ENCODE measurements at regions not wholly inside any gene's neighbourhood (a gene's known extent, or its start where the extent isn't known, plus 50 kb on each side); places are given as distances from the start of the nearest gene placed in this dataset.
A peak's percentile ranks its signal among the peaks of the same experiment; 100 is the strongest.

- H3K4me1 ChIP-seq: no peaks in the 10 kb centered on the region
- no peaks in the 10 kb centered on the region for H3K36me3 ChIP-seq
- intact Hi-C loops (cut with DNase I; ENCODE audit: low total_unique reads): no loop called here
- no peak overlapping the region for H3K27ac ChIP-seq
- no peaks in the 10 kb centered on the region for H3K27me3 ChIP-seq (replicated peaks in 1 of 7)
- H3K4me3 ChIP-seq: no peak overlapping the region
- no peak for DNase-seq
- no peaks in the 10 kb centered on the region for H3K9me3 ChIP-seq
- 72 to 93% (median 84%) methylated on average over 2 of the region's 2 CpGs for WGBS, 5 donors
- TF ChIP-seq POLR2A (IDR thresholded peaks at IDR 0.05) (no peak), CTCF (IDR thresholded peaks at IDR 0.05 in 8 of 11, conservative IDR thresholded peaks at IDR 0.05 in 3 of 11) (no peak), POLR2AphosphoS5 (IDR thresholded peaks at IDR 0.05) (no peak)
Observed at GRCh38 chr4:128510850-128511249, 223.2 kb upstream of the PGRMC2 start.

GRCh38 chr4:128502818-128503527 lies 215.4 kb upstream of the PGRMC2 start:
- TF ChIP-seq CTCF (IDR thresholded peaks at IDR 0.05 in 8 of 11, conservative IDR thresholded peaks at IDR 0.05 in 3 of 11): no peak
- TF ChIP-seq POLR2A (IDR thresholded peaks at IDR 0.05): no peak
- TF ChIP-seq POLR2AphosphoS5 (IDR thresholded peaks at IDR 0.05): no peak
- Histone ChIP-seq H3K9me3 (peaks cover 0 to 38% (median 26%) of the 10 kb centered on the region in 8 donors), H3K4me3 (no peak overlapping the region), H3K36me3 (peaks cover 0 to 4% (median 0%) of the 10 kb centered on the region in 6 donors), H3K27ac (peak overlapping the region in 7 of 8 donors; percentile 18 to 65 (median 37)), H3K27me3 (replicated peaks in 1 of 7) (no peaks in the 10 kb centered on the region), H3K4me1 (no peaks in the 10 kb centered on the region)
- intact Hi-C loops (cut with DNase I; ENCODE audit: low total_unique reads): no loop called here
- DNase-seq: no peak
- 23 to 58% (median 38%) methylated on average over 1 of the region's 1 CpG for WGBS, 5 donors

GRCh38 chr4:128501239-128501638 lies 213.6 kb upstream of the PGRMC2 start:
- Histone ChIP-seq H3K27ac (no peak overlapping the region), H3K4me3 (no peak overlapping the region), H3K36me3 (peaks cover 0 to 4% (median 0%) of the 10 kb centered on the region in 6 donors), H3K4me1 (no peaks in the 10 kb centered on the region), H3K9me3 (peaks cover 0 to 47% (median 34%) of the 10 kb centered on the region in 8 donors), H3K27me3 (replicated peaks in 1 of 7) (no peaks in the 10 kb centered on the region)
- 89 to 95% (median 93%) methylated on average over 3 of the region's 3 CpGs for WGBS, 5 donors
- intact Hi-C loops (cut with DNase I; ENCODE audit: low total_unique reads): no loop called here
- TF ChIP-seq POLR2AphosphoS5 (IDR thresholded peaks at IDR 0.05) (no peak), POLR2A (IDR thresholded peaks at IDR 0.05) (no peak), CTCF (IDR thresholded peaks at IDR 0.05 in 8 of 11, conservative IDR thresholded peaks at IDR 0.05 in 3 of 11) (no peak)
- no peak for DNase-seq

GRCh38 chr4:128488055-128488705 lies 200.6 kb upstream of the PGRMC2 start:
- Histone ChIP-seq H3K9me3 (peaks cover 0 to 5% (median 0%) of the 10 kb centered on the region in 8 donors), H3K36me3 (no peaks in the 10 kb centered on the region), H3K27ac (no peak overlapping the region), H3K27me3 (replicated peaks in 1 of 7) (no peaks in the 10 kb centered on the region), H3K4me3 (no peak overlapping the region), H3K4me1 (no peaks in the 10 kb centered on the region)
- TF ChIP-seq POLR2A (IDR thresholded peaks at IDR 0.05) (no peak), POLR2AphosphoS5 (IDR thresholded peaks at IDR 0.05) (no peak), CTCF (IDR thresholded peaks at IDR 0.05 in 8 of 11, conservative IDR thresholded peaks at IDR 0.05 in 3 of 11) (no peak)
- WGBS, 5 donors: 79 to 93% (median 82%) methylated on average over 3 of the region's 3 CpGs
- no peak for DNase-seq
- intact Hi-C loops (cut with DNase I; ENCODE audit: low total_unique reads): no loop called here
